AG04449 (cell line): ENCODE measurements at regions not wholly inside any gene's neighbourhood (a gene's known extent, or its start where the extent isn't known, plus 50 kb on each side); places are given as distances from the start of the nearest gene placed in this dataset.
A peak's percentile ranks its signal among the peaks of the same experiment; 100 is the strongest.

Source experiments
- CTCF ChIA-PET: fragments of 350-600 bp; formaldehyde crosslinking; extraction: SDS; loops from one replicate; lab custom pipeline; 2021; ENCODE audit warnings: antibody characterized with exemption; lab: Yijun Ruan, JAX
- POLR2A ChIA-PET: fragments of 400-600, 350-600 bp; formaldehyde crosslinking; extraction: SDS; loops from one replicate; lab custom pipeline; 2020; ENCODE audit warnings: antibody characterized with exemption, inconsistent platforms; lab: Yijun Ruan, JAX
- DNase-seq: peaks from one replicate; pipeline ENCODE4 v3.0.0-alpha.2; 2010; ENCODE audit warnings: low read depth, low spot score
- H3K4me3 ChIP-seq: 2 replicates; pipeline ENCODE4 v1.5.1; 2011; ENCODE audit warnings: low read depth, mild to moderate bottlenecking, control low read depth, low read length
- TF ChIP-seq, protein P1 (sequence below): IDR thresholded peaks from one replicate; pipeline ENCODE4 v1.5.1; 2011; ENCODE audit warnings: mild to moderate bottlenecking, moderate library complexity, low read length, control low read depth, inconsistent platforms; ENCODE audit not compliant: insufficient read depth; ENCODE audit errors: missing control alignments

DNA sequence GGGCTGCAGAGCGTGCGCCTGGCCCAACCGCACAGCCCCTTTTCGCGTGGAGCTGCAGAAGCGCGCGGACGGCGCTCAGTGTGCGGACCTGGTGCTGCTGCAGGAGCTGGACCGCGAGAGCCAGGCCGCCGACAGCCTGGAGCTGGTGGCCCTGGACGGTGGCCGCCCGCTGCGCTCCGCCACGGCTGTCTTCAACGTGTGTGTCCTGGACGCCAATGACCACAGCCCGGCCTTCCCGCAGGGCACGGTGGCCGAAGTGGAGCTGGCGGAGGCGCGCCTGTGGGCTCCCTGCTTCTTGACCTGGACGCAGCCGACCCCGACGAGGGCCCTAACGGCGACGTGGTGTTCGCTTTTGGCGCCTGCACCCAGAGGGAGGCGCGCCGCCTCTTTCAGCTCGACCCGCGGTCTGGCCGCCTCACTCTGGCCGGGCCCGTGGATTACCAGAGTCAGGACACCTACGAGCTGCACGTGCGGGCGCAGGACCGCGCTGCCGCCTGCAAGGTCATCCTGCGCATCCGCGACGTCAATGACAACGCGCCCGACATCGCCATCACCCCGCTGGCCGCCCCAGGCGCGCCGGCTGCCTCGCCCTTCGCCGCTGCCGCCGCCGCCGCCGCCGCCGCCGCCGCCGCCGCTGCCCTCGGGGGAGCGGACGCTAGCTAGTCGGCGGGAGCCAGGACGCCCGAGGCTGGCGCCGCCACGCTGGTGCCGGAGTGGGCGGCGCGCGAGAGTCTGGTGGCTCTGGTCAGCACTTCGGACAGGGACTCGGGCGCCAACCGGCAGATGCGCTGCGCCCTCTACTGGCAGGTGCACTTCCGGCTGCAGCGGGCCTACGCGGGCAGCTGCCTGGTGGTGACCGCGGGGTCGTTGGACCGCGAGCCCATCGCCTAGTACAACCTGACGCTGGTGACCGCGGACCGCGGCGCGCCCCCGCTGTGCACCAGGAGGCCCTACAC lies 172.2 kb downstream of the OLFM4 start:
- no peak overlapping the region for H3K4me3 ChIP-seq
- CTCF ChIA-PET, result interaction anchor here (1.2 kb wide), 1 partner anchor 49 kb away, joined by 3 read pairs; no protein-coding TSS in a partner anchor
- DNase-seq, result no peak
- POLR2A ChIA-PET, result no interaction called here
- TF ChIP-seq, protein P1, sequence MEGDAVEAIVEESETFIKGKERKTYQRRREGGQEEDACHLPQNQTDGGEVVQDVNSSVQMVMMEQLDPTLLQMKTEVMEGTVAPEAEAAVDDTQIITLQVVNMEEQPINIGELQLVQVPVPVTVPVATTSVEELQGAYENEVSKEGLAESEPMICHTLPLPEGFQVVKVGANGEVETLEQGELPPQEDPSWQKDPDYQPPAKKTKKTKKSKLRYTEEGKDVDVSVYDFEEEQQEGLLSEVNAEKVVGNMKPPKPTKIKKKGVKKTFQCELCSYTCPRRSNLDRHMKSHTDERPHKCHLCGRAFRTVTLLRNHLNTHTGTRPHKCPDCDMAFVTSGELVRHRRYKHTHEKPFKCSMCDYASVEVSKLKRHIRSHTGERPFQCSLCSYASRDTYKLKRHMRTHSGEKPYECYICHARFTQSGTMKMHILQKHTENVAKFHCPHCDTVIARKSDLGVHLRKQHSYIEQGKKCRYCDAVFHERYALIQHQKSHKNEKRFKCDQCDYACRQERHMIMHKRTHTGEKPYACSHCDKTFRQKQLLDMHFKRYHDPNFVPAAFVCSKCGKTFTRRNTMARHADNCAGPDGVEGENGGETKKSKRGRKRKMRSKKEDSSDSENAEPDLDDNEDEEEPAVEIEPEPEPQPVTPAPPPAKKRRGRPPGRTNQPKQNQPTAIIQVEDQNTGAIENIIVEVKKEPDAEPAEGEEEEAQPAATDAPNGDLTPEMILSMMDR, result peak; percentile 54

DNA sequence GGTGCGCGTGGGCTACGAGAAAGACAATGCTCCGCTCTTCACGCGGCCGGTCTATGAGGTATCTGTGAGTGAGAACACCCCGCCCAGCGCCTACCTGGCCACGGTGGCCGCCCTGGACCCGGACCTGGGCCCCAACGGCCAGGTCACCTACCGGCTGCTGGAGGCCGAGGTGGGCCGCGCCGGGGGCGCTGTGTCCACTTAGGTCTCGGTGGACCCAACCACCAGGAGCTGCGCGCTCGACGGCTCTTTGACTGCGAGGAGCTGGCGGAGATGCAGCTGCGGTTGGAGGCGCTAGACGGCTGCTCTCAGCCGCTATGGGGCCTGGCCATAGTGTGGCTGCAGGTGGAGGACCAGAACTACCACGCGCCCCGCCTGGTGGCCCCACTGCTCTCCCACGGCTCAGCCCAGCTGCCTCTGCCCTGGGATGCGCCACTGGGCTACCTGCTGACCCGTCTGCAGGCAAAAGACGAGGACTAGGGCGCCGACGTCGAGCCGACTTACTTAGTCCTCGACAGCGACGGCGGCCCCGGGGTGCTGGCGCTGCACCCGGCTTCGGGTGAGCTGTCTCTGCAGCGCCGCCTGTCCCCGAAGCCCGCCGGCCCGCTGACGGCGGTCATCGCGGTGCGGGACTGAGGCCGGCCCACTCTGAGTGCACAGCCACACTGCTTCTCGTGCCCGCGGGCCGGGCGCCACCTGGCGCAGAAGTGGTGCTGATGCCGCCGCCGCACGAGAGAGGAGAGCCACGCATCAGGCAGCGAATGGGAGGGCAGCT lies 173.0 kb downstream of the OLFM4 start:
- CTCF ChIA-PET, result interaction anchor here (1.2 kb wide), 1 partner anchor 48 kb away, joined by 3 read pairs; no protein-coding TSS in a partner anchor
- TF ChIP-seq, protein P1, result peak; percentile 29
- no peak for DNase-seq
- no peak overlapping the region for H3K4me3 ChIP-seq
- POLR2A ChIA-PET, result no interaction called here

DNA sequence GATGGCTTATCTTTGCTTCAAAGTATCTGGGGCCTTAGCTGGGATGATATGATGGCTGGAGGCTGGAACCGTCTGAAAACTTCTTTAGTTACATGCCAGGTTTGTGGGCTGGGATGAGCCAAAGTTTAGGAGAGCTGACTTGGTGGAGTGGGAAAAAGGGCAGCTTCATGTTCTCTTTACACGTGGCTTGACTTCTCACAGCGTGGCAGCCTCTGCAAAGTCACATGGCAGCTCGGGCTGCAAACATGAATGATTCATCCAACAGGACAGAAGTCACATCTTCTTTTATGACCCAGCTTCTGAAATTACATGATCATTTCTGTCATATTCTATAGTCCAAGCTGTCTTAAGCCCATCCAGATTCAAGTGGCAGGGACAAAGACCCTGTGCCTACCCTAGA lies 176.0 kb downstream of the OLFM4 start:
- no peak for DNase-seq
- TF ChIP-seq, protein P1, result no peak
- CTCF ChIA-PET, result no interaction called here
- POLR2A ChIA-PET, result no interaction called here
- no peak overlapping the region for H3K4me3 ChIP-seq

DNA sequence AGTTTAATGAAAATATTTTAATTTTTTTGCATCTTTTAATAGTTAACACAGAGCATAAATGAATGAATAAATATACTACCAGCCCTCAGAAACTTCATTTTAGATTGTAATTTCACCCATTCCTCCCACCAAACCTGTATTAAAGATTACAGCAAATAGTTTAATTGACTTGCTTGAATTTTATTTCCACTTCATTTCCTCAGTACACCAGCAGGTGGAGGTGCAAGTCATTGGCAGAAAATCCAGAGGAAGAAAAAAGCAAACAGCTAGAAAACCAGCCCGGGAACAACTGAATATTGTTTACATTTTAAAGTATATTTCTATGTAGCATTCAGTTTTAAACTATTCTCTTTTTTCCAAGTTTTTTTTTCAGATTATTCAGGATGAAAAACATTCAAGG lies 177.8 kb downstream of the OLFM4 start:
- H3K4me3 ChIP-seq, result no peak overlapping the region
- DNase-seq, result no peak
- TF ChIP-seq, protein P1, result no peak
- ChIA-PET CTCF (no interaction called here), POLR2A (no interaction called here)

DNA sequence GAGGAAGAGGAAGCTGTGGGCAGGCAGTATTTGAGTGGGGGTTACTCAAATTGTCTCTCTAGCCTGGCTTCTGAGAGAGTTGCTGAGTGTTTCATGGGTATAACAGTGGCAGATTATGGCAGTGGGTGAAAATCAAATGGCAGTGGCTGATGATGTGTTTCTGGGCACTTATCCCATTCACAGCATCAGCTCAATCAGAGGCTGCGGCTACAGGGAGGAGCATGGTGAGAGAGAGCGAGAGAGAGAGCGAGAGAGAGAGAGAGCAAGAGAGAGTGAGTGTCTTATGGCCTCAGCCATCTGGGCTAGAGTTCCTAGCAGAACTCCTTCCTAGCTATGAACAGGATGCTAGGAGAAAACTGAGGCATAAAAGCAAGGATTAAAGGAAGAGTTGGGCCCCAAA lies 178.9 kb downstream of the OLFM4 start:
- H3K4me3 ChIP-seq, result no peak overlapping the region
- TF ChIP-seq, protein P1, result no peak
- ChIA-PET POLR2A (no interaction called here), CTCF (no interaction called here)
- DNase-seq, result no peak

DNA sequence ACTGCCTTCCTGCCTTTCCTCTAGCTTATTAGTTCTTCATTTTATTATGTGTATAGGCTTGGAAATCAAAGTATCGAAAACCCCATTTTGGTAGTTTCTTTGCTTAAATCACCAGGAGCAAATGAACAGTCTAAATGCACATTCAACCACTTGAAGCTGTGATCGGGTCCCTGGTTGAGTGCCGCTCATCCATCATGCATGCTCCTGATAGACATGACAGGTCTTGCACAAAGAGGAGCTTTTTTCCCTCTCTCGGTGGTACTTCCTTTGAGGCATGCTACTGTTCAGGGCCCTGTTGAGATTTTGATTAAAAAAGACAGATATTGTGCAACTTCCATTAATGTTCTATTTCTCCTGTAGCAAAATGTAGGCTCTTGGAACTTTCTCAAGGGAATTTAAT lies 185.8 kb downstream of the OLFM4 start:
- ChIA-PET CTCF (no interaction called here), POLR2A (no interaction called here)
- no peak for DNase-seq

More for the DNA sequence above, 185.8 kb downstream of the OLFM4 start:
- H3K4me3 ChIP-seq, result no peak overlapping the region
- TF ChIP-seq, protein P1, result no peak
